ENCODE measurements at regions not wholly inside any gene's neighbourhood (a gene's known extent, or its start where the extent isn't known, plus 50 kb on each side); places are given as distances from the start of the nearest gene placed in this dataset.

DNA sequence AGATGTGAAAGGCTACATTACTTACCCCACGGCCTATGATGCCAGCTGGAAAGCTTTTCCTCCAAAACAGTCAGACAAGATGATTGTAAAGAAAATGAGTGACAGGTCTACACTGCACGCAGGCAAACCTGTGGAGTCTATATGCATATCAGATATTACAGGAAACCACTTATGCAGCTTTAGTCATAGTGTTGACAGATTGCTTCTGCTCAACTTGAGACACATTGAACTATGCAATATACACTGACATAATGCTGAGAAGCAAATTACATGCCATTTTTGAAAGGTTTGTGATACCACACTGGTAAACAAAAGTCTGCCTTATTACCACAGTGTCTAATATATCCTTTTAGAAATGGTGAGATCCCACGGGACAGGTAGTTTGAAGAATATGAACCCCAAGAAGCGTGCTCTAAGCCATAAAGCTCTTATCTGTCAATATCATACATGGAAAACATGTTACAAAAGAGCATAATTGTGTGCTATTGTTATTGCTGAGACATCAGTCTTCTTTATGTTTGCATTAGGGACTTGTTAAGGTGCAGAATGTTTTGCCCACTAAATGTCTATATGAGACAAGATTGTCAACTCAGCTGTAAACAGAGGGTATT is 1835.8 kb upstream of the TENM3 start:
- Histone ChIP-seq H3K4me3 (ENCODE audit: low read length) (no peak overlapping the region), H3K4me1 (ENCODE audit: insufficient read depth, low read length) (no peaks in the 10 kb centered on the region)

DNA sequence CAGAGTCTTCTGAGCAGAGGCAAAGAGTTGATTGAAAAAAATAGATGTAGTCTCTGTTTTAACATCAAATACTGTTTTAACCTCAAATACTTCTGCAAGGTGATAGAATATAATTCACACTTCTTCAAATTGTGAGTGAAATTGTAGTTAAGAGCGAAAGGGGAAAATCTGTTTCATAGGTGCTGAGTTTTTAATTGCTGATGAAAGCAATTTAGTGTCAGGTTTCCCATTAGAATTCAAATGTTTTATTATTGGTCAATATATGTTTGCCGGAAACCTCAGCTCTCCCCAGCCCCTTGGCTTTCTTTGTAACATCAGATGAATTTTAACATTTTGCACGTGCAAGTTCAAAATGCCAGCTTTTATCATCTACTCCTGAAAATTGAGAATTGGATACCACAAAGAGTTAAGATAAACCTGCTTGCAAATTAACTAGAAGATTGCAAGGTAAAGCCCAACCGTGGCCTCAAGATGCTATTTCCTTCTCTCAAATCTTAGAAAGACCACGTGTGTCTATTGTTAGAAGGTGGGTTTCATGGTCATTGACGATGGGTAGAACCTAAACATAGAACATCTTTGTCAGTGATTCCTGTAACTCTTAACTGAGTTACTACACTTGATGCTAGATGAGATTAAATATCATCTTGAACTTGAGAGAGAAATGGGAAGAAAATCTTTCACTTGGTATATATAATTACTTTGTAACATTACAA is 1824.2 kb upstream of the TENM3 start:
- H3K4me1 ChIP-seq (ENCODE audit: insufficient read depth, low read length), result no peaks in the 10 kb centered on the region
- H3K9me3 ChIP-seq (ENCODE audit: low read depth, low read length), result no peaks in the 10 kb centered on the region
- no peaks in the 10 kb centered on the region for H3K27me3 ChIP-seq (ENCODE audit: insufficient read depth, low read length)
- no peak overlapping the region for H3K4me3 ChIP-seq (ENCODE audit: low read length)

More for the DNA sequence above, 1835.8 kb upstream of the TENM3 start:
- H3K9me3 ChIP-seq (ENCODE audit: low read depth, low read length), result no peaks in the 10 kb centered on the region
- no peaks in the 10 kb centered on the region for H3K27me3 ChIP-seq (ENCODE audit: insufficient read depth, low read length)

DNA sequence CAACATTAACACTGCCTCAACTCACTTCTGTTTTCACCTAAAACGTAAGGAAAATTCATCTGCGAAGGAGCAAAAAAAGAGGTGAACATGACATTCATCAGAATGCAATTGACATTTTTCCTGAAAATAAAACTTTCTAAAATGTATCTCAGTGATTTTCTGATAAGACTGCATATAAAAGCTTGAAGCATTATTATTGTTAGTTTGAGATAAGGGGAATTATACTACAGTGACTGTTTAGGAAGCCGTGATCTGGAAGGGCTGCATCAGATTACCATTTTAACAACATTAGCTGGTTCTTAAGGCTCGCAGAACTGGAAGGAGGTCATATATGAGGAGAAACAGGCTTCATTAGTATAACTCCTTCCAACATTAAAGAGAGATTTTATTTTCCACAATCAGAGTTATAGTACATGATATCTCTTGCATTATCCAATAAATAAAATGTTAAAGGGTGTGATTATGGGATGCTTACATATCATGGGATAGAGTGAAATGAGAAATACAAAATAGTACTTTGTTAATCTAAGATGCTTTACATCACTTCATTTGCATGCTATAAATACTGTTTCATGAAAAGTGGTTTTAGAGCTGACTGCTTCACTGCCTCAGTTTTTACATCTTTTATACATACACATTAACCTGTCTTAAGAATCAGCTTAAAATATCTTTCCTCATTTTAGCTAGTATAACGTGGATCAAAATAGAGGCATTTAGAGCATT is 1820.1 kb upstream of the TENM3 start:
- no peaks in the 10 kb centered on the region for H3K9me3 ChIP-seq (ENCODE audit: low read depth, low read length)
- H3K4me3 ChIP-seq (ENCODE audit: low read length), result no peak overlapping the region

DNA sequence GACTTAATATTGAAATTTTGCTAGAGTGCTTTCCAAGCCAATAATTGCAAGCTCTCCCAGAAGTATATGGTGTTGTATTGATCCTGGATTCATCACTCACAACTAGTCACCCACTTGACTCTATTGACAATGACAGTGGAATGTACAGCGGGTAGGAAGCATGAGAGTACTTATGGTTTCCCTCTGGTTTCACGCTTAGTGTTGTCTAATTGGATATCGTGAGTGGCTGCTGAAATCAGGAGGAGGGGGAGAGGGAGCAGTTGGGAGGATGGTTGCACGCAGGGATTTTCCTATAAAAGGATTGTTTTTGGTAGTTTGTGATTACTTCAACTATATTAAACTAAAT is 1819.5 kb upstream of the TENM3 start:
- no peaks in the 10 kb centered on the region for H3K27me3 ChIP-seq (ENCODE audit: insufficient read depth, low read length)
- H3K4me1 ChIP-seq (ENCODE audit: insufficient read depth, low read length), result no peaks in the 10 kb centered on the region
- H3K9me3 ChIP-seq (ENCODE audit: low read depth, low read length), result no peaks in the 10 kb centered on the region
- H3K4me3 ChIP-seq (ENCODE audit: low read length), result no peak overlapping the region

More for the DNA sequence above, 1820.1 kb upstream of the TENM3 start:
- Histone ChIP-seq H3K27me3 (ENCODE audit: insufficient read depth, low read length) (no peaks in the 10 kb centered on the region), H3K4me1 (ENCODE audit: insufficient read depth, low read length) (no peaks in the 10 kb centered on the region)

DNA sequence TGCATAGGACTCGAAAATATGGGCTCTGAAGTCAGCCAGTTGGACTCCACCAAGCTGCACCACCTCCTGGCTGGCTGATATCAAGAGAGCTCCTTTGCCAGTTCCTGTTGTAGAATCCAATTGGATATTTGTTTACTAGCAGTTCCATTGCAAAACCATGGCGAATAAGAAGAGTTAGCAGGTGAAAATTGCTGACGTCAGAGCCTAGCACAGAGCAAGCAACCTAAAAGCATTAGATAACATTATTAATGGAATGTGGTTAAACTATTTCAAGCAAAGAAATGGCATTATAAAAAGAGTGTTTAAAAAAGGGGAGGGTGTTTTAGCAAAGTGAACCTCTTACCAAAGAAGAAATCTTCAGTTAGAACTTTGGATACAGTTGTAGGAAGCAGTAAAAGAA is 1816.3 kb upstream of the TENM3 start:
- no peak overlapping the region for H3K4me3 ChIP-seq (ENCODE audit: low read length)
- H3K27me3 ChIP-seq (ENCODE audit: insufficient read depth, low read length), result no peaks in the 10 kb centered on the region
- H3K4me1 ChIP-seq (ENCODE audit: insufficient read depth, low read length), result no peaks in the 10 kb centered on the region
- no peaks in the 10 kb centered on the region for H3K9me3 ChIP-seq (ENCODE audit: low read depth, low read length)

DNA sequence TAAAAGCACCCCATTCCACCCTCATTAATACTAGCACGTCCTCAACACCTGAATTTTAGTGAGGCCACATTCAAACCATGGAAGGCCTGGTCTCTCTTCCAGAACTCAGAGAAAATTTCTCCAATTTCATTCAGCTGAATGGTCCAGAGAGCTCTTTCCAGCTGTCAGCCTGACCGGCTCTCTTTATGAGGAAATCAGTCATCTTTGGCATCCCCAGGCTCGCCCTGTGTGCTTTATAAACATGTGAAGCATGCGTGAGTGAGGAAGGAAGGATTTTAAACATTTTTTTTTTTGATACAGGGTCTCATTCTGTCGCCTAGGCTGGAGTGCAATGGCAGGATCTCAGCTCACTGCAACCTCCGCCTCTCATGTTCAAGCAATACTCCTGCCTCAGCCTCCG is 1812.9 kb upstream of the TENM3 start:
- Histone ChIP-seq H3K4me1 (ENCODE audit: insufficient read depth, low read length) (no peaks in the 10 kb centered on the region), H3K27me3 (ENCODE audit: insufficient read depth, low read length) (no peaks in the 10 kb centered on the region), H3K4me3 (ENCODE audit: low read length) (no peak overlapping the region), H3K9me3 (ENCODE audit: low read depth, low read length) (no peaks in the 10 kb centered on the region)

DNA sequence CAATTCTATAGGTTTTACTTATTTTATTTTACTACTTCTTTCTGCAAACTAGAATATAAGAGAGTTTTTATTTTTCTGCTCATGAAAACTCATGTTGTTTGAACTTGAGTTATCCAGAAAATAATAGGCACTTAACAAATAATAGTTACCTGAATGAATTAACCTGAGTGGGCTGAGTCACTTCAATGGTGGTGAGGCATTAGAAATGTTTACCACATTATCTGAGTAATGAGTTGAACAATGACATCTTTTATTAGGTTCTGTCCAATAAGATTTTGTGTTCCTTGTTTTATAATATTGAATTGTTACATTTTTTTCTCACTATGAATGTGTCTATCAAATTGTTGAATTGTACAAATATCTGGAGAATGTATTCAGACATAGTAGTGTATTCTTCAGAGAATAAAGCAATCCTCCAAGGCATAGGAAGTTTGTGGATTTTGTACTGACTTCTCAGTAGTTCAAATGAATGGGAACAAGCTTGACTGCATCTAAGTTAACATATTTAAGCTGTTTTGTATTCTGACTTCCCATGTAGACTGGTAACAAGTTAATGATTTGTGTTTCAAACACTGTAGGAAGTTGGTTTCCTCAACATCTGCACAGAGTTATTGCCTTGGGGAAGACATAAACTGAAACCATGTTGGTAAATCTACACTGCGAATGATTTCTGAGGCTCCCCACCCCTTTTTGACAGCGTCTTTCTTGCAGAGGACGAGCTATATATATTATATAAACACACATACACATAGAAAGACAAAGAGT is 1808.9 kb upstream of the TENM3 start:
- Histone ChIP-seq H3K4me3 (ENCODE audit: low read length) (no peak overlapping the region), H3K9me3 (ENCODE audit: low read depth, low read length) (no peaks in the 10 kb centered on the region), H3K4me1 (ENCODE audit: insufficient read depth, low read length) (no peaks in the 10 kb centered on the region), H3K27me3 (ENCODE audit: insufficient read depth, low read length) (no peaks in the 10 kb centered on the region)

DNA sequence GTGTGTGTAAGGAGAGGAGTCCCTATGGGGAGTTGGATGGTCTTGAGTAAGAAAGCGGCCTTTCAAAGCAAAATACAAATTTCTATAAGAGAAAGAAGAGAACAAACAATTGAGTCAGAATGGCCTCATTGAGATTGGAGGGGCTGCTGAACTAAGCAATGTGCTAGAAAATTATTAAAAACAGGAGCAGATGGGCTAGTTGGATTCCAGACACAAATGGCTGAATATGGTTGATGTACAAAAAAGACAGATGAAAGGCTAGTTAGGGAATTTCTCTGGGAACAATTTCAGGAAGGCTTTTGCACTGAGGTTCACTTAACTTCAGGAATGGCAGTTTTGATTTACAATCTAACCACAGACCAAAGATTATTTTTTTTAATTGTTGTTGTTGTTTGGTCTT is 1806.8 kb upstream of the TENM3 start:
- Histone ChIP-seq H3K27me3 (ENCODE audit: insufficient read depth, low read length) (no peaks in the 10 kb centered on the region), H3K9me3 (ENCODE audit: low read depth, low read length) (no peaks in the 10 kb centered on the region), H3K4me1 (ENCODE audit: insufficient read depth, low read length) (no peaks in the 10 kb centered on the region), H3K4me3 (ENCODE audit: low read length) (no peak overlapping the region)

DNA sequence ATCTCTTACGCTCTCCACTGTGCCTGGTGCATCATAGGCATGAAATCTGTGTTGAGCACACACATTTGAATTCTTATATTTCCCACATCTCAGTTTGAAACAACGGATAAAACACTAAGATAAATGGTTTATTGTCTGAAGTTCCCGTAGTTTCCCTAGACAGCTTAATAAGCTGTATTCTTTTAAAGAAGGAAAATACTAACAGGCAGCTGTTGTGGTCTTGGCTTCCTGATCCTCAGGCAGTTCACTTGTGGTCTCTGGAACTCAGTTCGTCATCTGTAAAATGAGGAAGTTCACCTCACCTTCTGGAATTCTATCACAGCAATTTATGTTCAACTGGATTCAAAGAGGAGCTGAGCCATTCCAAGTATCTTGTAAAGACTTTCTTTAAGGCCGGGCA is 1805.6 kb upstream of the TENM3 start:
- no peaks in the 10 kb centered on the region for H3K4me1 ChIP-seq (ENCODE audit: insufficient read depth, low read length)
- no peaks in the 10 kb centered on the region for H3K27me3 ChIP-seq (ENCODE audit: insufficient read depth, low read length)

DNA sequence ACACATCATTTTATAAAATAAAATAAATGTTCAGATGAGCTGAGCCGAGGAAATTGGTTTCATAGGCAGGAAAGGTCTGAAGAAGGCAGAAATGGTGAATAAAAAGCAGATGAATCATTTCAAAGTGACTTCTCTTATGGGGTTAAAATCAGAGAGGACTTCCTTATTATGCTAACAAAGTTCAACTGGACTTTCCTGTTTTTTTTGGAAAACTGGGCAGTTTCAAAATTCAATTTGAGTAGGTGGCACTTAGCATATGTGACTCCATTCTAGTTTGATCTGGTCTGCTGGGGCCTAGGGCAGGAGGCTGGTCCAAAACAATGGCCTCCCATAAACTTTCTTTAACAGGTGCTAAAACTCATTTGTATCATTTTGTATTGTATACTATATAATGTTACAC is 1794.9 kb upstream of the TENM3 start:
- Histone ChIP-seq H3K4me3 (ENCODE audit: low read length) (no peak overlapping the region), H3K9me3 (ENCODE audit: low read depth, low read length) (no peaks in the 10 kb centered on the region), H3K4me1 (ENCODE audit: insufficient read depth, low read length) (no peaks in the 10 kb centered on the region), H3K27me3 (ENCODE audit: insufficient read depth, low read length) (no peaks in the 10 kb centered on the region)

More for the DNA sequence above, 1805.6 kb upstream of the TENM3 start:
- H3K4me3 ChIP-seq (ENCODE audit: low read length), result no peak overlapping the region
- no peaks in the 10 kb centered on the region for H3K9me3 ChIP-seq (ENCODE audit: low read depth, low read length)

DNA sequence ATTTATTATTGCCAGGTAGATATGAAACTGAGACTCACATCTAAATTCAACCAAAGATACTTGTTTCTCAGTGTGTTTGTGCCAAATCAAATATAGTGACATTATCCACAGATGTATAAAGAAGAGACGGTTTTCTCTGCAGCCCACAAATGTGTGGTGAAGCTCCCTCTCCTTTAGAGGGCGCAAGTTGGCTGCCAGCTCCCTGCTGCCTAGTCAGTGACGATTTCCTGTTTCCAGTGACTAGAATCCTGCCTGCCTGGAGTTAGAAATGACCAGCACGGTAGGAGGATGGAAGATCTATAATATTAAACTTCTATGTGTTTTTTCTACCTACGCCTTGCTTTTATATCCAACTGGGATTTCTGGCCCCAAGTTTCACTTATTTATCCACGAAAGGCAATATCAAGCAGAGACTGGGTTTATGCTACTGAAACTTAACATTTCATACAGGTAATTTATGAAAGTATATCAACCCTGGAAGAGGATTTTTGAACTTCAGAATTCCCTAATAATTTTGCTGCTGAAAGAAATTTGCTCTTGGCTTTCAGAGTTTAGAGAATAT is 1793.7 kb upstream of the TENM3 start:
- H3K4me3 ChIP-seq (ENCODE audit: low read length), result no peak overlapping the region
- H3K9me3 ChIP-seq (ENCODE audit: low read depth, low read length), result no peaks in the 10 kb centered on the region
- H3K4me1 ChIP-seq (ENCODE audit: insufficient read depth, low read length), result no peaks in the 10 kb centered on the region
- no peaks in the 10 kb centered on the region for H3K27me3 ChIP-seq (ENCODE audit: insufficient read depth, low read length)

DNA sequence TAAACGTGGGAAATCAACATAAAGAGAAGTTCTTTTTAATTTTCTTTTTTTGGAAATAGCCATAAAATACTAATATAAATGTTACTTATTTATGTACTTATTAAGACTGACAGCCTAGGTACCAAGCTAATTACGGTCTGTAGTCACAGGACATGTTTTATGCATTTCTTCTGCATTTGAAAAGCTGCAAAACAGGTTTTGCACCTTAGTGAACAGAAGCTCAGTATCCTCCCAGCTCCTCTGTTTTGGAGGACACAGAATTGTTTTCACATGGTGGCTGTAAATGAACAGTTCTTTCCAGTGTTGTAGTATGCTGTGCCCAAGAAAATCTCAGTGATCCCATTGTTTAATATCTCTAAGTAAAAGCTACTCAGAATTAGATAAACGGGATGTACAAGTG is 1788.0 kb upstream of the TENM3 start:
- no peaks in the 10 kb centered on the region for H3K9me3 ChIP-seq (ENCODE audit: low read depth, low read length)
- no peaks in the 10 kb centered on the region for H3K27me3 ChIP-seq (ENCODE audit: insufficient read depth, low read length)
- H3K4me1 ChIP-seq (ENCODE audit: insufficient read depth, low read length), result no peaks in the 10 kb centered on the region
- H3K4me3 ChIP-seq (ENCODE audit: low read length), result no peak overlapping the region

DNA sequence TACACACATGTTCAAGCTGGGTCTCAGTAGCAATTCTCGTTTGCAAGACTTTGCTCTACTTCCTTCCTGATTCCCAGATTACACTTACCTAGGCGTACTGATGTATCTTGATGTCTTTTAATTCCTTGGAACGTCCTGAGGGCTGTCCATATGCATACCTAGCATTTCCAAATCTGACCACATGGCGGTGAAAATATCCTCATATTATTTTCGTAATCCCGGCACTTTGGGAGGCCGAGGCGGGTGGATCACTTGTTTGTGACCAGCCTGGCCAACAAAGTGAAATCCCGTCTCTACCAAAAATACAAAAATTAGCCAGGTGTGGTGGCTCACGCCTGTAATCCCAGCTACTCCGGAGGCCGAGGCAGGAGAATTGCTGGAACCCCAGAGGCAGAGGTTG is 1786.3 kb upstream of the TENM3 start:
- Histone ChIP-seq H3K4me3 (ENCODE audit: low read length) (no peak overlapping the region), H3K4me1 (ENCODE audit: insufficient read depth, low read length) (no peaks in the 10 kb centered on the region), H3K27me3 (ENCODE audit: insufficient read depth, low read length) (no peaks in the 10 kb centered on the region), H3K9me3 (ENCODE audit: low read depth, low read length) (no peaks in the 10 kb centered on the region)

DNA sequence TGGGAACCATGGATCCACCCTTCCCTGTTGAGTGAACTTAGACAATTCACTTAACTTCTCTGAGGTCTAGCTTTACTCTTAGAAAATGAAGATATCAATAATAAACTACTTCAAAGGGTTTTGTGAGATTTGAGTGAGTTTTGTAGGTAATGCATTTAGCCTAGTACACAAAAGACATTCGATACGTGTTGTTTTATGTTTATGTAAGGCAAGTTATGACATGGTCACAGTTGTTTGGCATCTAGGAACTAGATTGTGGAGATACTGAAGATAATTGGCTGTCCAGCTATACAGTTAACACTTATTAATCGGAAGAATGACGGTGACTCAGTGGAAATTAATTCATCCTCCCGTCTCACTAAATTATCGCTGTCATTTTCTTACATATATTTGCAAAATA is 1781.1 kb upstream of the TENM3 start:
- H3K9me3 ChIP-seq (ENCODE audit: low read depth, low read length), result no peaks in the 10 kb centered on the region
- H3K27me3 ChIP-seq (ENCODE audit: insufficient read depth, low read length), result no peaks in the 10 kb centered on the region
- H3K4me3 ChIP-seq (ENCODE audit: low read length), result no peak overlapping the region
- no peaks in the 10 kb centered on the region for H3K4me1 ChIP-seq (ENCODE audit: insufficient read depth, low read length)

DNA sequence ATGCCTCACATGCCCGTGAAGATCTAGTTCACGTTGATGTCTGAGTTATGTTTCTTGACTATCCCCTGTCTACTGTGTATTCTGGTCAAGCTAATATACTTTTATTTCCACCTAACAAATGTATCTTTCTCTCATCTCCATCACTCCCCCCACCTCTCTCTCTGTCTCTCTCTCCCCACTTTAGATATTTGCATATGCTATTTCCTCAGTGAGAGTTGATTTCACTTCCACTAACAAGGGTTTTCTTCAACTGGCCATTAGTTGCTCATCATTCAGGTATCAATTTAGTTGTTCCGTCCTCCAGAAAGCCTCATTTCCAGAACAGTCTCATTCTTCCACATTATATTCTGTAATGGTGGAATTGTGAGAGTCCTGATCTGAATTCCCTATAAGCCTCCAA is 1777.8 kb upstream of the TENM3 start:
- Histone ChIP-seq H3K27me3 (ENCODE audit: insufficient read depth, low read length) (no peaks in the 10 kb centered on the region), H3K4me3 (ENCODE audit: low read length) (no peak overlapping the region), H3K4me1 (ENCODE audit: insufficient read depth, low read length) (no peaks in the 10 kb centered on the region), H3K9me3 (ENCODE audit: low read depth, low read length) (no peaks in the 10 kb centered on the region)
